ENCODE measurements at regions not wholly inside any gene's neighbourhood (a gene's known extent, or its start where the extent isn't known, plus 50 kb on each side); places are given as distances from the start of the nearest gene placed in this dataset.
"Not testable (repeated sequence)": the region's sequence is repeated elsewhere in the genome, so short reads cannot be mapped to it uniquely, and the experiment has no call there.

DNA sequence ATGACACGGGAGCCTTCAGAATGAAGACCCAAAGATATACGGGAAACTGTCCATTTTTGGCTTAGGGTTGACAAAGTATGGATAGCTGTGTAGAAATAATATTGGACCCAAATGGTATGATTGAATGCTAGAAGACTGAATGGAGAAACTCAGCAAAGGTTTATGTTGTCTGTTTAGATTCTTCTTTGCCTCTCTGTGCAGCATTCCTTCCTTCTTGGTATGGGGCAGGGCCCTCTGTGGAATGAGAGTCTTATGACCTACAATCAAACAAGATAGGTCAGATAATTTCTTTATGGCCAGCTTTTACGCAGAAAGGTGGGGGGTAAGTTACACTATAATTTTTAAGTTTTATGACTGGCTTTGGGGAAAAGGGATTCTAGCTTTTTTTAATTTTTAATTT is 124.3 kb downstream of the PCDH10 start:
- Mint-ChIP-seq H3K4me1 (peaks cover 17% of the 10 kb centered on the region), H3K27ac (no peak overlapping the region), H3K36me3 (peaks cover 3% of the 10 kb centered on the region), H3K4me3 (no peak overlapping the region), H3K27me3 (ENCODE audit: low read depth) (no peaks in the 10 kb centered on the region), H3K9me3 (peaks cover 11% of the 10 kb centered on the region)
- DNase-seq (ENCODE audit: low spot score in 2 of 2, unreplicated experiment in 2 of 2), result no peak
- TF ChIP-seq, protein P1, sequence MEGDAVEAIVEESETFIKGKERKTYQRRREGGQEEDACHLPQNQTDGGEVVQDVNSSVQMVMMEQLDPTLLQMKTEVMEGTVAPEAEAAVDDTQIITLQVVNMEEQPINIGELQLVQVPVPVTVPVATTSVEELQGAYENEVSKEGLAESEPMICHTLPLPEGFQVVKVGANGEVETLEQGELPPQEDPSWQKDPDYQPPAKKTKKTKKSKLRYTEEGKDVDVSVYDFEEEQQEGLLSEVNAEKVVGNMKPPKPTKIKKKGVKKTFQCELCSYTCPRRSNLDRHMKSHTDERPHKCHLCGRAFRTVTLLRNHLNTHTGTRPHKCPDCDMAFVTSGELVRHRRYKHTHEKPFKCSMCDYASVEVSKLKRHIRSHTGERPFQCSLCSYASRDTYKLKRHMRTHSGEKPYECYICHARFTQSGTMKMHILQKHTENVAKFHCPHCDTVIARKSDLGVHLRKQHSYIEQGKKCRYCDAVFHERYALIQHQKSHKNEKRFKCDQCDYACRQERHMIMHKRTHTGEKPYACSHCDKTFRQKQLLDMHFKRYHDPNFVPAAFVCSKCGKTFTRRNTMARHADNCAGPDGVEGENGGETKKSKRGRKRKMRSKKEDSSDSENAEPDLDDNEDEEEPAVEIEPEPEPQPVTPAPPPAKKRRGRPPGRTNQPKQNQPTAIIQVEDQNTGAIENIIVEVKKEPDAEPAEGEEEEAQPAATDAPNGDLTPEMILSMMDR (IDR thresholded peaks at IDR 0.05; ENCODE audit: unreplicated experiment), result no peak

DNA sequence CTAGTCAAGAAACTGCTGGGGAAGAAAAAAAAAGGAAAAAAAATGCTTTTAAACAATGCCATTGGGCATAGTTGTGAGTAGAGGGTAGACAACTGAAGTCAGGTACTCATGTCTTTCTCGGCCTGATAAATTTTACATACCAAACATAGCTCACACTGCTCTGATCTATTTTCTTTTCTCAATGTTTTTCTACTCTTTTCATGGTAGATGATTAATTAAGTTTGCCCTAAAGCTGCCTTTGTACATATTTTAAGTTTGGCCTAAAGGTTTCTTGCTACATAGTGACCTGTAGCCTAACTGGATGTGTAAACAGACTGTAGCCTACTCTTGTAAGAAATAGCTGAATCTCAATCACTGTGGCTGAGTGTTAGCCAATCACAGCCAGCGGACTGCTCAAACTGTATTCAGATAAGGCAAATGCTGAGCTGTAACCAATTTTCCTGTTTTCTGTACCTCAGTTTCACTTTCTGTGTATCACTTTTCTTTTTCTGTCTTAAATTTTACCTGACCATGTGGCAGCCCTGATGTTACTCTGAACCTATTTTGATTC is 121.0 kb downstream of the PCDH10 start:
- no peak for DNase-seq (ENCODE audit: low spot score in 2 of 2, unreplicated experiment in 2 of 2)
- no peaks in the 10 kb centered on the region for H3K27me3 Mint-ChIP-seq (ENCODE audit: low read depth)
- peaks cover 17% of the 10 kb centered on the region for H3K4me1 Mint-ChIP-seq
- no peak overlapping the region for H3K4me3 Mint-ChIP-seq
- no peaks in the 10 kb centered on the region for H3K36me3 Mint-ChIP-seq
- peak overlapping the region; percentile 76 for H3K27ac Mint-ChIP-seq
- no peaks in the 10 kb centered on the region for H3K9me3 Mint-ChIP-seq
- TF ChIP-seq, protein P1 (IDR thresholded peaks at IDR 0.05; ENCODE audit: unreplicated experiment), result no peak

DNA sequence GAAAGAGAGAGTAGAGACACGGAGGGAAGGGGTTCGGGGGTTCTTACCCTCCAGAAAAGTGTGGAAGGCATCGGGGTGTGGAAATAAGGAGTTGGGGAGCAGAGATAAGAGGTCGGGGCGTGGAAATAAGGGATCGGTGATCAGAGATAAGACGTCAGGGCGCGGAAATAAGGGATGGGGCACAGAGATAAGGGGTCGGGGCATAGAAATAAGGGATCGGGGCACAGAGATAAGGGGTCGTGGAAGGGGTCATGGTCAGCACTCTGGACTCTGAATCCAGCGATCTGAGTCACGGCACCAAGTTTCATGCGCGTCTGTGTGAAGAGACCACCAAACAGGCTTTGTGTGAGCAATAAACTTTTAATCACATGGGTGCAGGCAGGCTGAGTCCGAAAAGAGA is 119.1 kb downstream of the PCDH10 start:
- no peak overlapping the region for H3K4me3 Mint-ChIP-seq
- no peaks in the 10 kb centered on the region for H3K9me3 Mint-ChIP-seq
- peaks cover 17% of the 10 kb centered on the region for H3K4me1 Mint-ChIP-seq
- H3K27me3 Mint-ChIP-seq (ENCODE audit: low read depth), result no peaks in the 10 kb centered on the region
- DNase-seq (ENCODE audit: low spot score in 2 of 2, unreplicated experiment in 2 of 2), result no peak
- TF ChIP-seq, protein P1 (IDR thresholded peaks at IDR 0.05; ENCODE audit: unreplicated experiment), result no peak
- no peaks in the 10 kb centered on the region for H3K36me3 Mint-ChIP-seq
- no peak overlapping the region for H3K27ac Mint-ChIP-seq

DNA sequence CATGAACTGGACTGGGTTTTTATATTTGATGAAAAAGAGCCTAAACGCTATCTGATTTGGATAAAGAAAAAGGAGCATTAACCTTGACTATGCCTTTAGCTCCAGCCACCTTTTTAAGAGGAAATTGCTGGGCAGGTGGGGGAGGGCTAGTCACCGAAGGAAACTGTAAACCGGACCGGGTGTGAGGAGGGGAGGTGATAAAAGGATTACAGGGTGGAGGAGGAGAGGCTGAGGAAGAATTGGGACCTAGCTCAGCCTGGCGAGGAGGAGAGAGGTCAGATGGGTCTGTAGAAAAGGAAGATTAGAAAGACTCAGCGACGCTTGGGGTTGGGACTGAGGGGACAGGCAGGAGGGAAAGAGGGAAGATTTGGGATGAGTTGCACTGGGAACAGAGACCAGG is 118.4 kb downstream of the PCDH10 start:
- H3K4me1 Mint-ChIP-seq, result peaks cover 17% of the 10 kb centered on the region
- H3K27me3 Mint-ChIP-seq (ENCODE audit: low read depth); H3K4me3 Mint-ChIP-seq; DNase-seq (ENCODE audit: low spot score in 2 of 2, unreplicated experiment in 2 of 2); H3K36me3 Mint-ChIP-seq; H3K27ac Mint-ChIP-seq; H3K9me3 Mint-ChIP-seq: not testable (repeated sequence)

DNA sequence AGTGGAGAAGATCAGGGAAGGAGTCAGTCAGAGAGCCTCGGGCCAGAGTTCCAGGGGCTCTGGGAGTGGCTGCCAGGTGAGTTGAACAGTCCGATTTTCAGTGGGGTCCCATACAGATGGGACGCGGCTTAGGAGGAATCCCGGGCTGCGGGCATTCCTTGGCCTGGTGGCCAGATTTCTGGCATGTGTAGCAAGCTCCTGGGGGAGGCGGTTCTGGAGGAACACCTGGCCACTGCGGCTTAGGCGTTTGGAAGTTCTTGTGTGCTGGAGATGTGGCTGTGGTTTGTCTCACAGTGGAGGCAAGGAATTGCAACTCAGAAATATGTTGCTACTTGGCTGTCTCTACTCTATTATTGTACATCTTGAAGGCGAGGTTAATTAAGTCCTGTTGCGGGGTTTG is 117.9 kb downstream of the PCDH10 start:
- H3K27ac Mint-ChIP-seq; H3K27me3 Mint-ChIP-seq (ENCODE audit: low read depth); H3K36me3 Mint-ChIP-seq; H3K9me3 Mint-ChIP-seq; H3K4me3 Mint-ChIP-seq; DNase-seq (ENCODE audit: low spot score in 2 of 2, unreplicated experiment in 2 of 2): not testable (repeated sequence)
- peaks cover 17% of the 10 kb centered on the region for H3K4me1 Mint-ChIP-seq

DNA sequence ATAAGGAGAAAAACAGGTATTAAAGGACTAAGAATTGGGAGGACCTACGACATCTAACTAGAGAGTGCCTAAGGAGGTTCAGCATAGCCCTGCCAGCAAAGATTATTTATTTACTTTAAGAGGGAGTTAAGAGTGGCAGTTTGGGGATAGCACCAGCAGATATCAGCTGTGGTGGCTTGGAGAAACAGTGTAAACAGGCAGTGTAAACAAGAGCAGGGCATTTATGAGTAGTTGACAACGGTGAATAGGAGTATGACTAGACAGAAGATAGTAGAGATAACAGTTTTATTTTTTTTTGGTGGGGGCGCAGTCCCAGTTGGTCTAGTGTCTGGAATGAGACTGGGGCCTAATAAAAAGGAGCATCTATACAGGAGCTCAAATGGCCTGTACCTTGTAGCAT is 115.2 kb downstream of the PCDH10 start:
- not testable (repeated sequence) for H3K4me1 Mint-ChIP-seq; H3K27ac Mint-ChIP-seq; H3K4me3 Mint-ChIP-seq; DNase-seq (ENCODE audit: low spot score in 2 of 2, unreplicated experiment in 2 of 2); H3K9me3 Mint-ChIP-seq; H3K27me3 Mint-ChIP-seq (ENCODE audit: low read depth); H3K36me3 Mint-ChIP-seq

DNA sequence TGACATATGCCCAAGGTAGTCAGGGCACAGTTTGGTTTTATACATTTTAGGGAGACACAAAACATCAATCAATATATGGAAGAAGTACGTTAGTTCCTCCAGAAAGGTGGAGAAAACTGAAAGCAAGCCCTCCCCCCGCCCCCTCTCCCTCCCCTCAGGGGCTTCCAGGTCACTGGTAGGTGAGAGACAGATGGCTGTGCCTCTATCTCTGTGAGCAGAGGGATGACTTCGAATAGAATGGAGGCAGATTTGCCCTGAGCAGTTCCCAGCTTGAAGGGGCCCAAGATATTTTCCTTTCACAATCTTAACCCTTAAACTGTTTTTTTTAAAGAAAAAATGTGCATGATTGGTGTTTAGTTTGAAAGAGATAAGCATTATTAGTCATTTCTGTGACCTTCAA is 114.0 kb downstream of the PCDH10 start:
- Mint-ChIP-seq H3K27me3 (ENCODE audit: low read depth) (no peaks in the 10 kb centered on the region), H3K9me3 (no peaks in the 10 kb centered on the region), H3K27ac (no peak overlapping the region), H3K4me3 (no peak overlapping the region), H3K36me3 (no peaks in the 10 kb centered on the region), H3K4me1 (no peaks in the 10 kb centered on the region)
- TF ChIP-seq, protein P1 (IDR thresholded peaks at IDR 0.05; ENCODE audit: unreplicated experiment), result no peak
- no peak for DNase-seq (ENCODE audit: low spot score in 2 of 2, unreplicated experiment in 2 of 2)

Data from mesothelial cell of epicardium (in vitro differentiated cells).